HG03097 (cell line): ENCODE measurements at regions not wholly inside any gene's neighbourhood (a gene's known extent, or its start where the extent isn't known, plus 50 kb on each side); places are given as distances from the start of the nearest gene placed in this dataset.
"Not testable (repeated sequence)": the region's sequence is repeated elsewhere in the genome, so short reads cannot be mapped to it uniquely, and the experiment has no call there.

Experiments
- ATAC-seq: cut with Tn5 transposase; IDR thresholded peaks from one replicate; pipeline ENCODE4 v1.9.1; 2021; ENCODE audit not compliant: unreplicated experiment, low FRiP score

DNA sequence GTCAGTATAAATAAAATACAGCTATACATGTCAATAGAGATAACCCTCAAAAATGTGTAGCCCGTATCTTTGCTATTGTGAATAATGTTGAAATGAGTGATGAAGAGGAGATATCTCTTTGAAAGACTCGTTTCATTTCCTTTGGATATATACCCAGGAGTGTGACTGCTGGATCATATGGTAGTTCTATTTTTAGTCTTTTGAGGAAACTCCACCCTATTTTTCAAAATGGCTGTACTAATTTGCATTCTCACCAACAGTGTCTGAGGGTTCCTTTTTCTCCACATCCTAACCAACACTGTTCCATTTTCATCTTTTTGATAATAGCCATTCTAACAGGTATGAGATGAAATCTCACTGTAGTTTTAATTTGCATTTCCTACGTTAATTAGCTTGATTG, 237.5 kb upstream of the GBE1 start:
- ATAC-seq: no peak

DNA sequence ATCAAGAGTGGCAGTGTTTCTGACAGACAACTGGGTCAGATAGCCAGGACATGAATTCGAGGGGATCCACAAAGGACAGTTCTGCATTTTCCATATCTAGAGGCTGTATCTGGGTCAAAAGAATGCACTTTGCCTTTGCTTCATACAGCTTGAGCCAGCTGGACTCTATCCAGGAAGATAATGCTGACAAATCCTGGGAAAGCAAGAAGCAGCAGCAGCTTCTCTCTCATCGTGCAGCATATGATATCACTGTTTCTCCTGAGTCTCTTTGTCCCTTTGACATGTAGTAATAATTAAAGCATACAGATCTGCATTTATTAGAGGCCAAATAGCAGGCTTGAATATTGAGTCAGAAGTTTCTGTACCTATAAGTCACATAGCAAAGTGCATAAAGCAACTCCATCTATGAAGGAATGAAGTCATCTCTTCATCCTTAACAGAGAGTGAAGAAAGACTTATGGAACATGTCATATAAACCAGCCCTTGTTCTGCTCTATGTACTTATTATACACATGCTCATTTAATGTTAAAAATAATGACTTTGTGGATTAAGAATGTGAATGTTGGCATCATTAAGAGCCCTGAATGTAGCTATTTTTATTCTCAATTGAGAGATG, 236.8 kb upstream of the GBE1 start:
- no peak for ATAC-seq

DNA sequence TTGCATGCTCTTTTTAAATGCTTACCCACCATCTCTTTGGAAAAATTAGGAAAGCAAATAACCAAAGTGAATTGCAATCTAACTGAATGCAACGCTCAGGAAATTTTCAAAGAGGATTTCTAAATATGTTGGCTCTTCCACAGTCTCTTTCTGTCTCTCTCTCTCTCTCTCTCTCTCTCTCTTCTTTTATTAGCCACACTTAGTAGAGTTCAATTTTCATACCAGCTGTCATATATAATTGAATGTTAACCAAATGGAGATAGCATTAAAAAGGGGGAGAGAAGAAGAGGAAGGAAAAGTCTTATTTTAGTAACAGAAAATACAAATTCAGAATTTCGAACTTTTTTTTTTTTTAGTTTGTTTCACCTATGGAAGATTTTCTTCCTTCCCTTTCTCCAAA, 235.9 kb upstream of the GBE1 start:
- no peak for ATAC-seq

DNA sequence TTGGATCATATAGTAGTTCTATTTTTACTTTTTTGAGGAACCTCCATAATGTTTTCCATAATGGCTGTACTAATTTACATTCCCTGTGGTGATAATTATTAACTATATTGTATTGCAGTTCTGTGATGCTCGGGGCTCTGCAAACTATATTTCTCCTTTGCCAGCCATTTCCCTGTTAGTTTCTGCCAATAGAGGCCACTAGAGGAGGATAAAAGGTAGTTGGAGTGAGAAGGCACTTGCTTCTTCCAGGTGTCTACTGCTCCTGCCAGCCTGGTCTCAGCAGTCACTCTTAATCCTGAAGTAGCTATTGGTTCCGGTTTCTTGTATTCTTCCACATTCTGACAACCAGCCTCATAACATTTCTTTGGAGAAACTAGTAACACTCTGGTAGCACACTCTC, 233.9 kb upstream of the GBE1 start:
- no peak for ATAC-seq

DNA sequence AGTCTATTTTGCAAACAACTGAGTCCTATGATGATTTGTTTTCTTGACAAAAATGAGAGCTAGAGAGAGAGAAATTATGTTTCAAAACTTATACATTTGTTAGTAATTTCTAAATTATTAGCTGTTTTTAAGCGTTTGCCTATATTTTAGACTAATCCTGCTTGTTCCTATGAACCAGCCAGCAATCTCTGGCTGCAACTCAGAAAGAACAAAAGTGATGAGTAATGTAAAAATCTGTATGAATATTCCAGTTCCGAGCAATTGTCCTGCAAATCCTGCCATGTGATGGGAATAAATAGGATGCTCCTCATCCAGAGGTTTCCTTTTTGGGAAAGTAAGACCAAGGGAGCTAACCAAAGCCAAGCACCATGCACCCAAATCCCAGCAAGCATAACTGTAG, 228.3 kb upstream of the GBE1 start:
- no peak for ATAC-seq

DNA sequence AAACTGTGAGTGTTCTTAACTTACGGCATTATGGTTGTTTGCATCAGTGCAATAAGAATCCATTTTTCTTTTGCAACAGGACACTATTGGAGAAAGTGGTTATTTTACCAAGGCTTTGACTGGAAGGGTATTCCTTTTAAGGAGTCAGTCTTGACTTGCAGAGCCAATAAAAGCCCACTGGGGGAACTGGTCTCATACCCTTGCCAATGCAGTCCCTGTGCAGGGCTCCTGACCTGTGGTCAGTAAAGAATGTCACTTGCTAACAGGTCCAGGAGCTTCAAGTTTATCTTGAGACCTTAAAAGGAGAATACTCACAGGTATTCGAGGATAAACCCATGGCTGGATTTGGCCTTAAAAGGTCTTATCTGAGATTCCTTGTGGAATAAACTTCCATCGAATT, 227.8 kb upstream of the GBE1 start:
- ATAC-seq: no peak

DNA sequence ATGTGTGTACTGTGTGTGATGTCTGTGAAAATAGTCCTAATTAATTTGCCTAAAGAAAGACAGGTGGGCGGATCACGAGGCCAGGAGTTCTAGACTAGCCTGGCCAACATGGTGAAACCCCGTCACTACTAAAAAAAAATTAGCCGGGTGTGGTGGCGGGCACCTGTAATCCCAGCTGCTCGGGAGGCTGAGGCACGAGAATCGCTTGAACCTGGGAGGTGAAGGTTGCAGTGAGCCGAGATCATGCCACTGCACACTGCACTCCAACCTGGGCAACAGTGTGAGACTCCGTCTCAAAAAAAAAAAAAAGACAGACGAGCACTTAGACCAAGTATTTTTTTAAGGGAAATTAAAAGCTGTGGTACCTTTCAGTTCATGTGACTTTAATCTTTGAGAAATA, 226.0 kb upstream of the GBE1 start:
- ATAC-seq: not testable (repeated sequence)

DNA sequence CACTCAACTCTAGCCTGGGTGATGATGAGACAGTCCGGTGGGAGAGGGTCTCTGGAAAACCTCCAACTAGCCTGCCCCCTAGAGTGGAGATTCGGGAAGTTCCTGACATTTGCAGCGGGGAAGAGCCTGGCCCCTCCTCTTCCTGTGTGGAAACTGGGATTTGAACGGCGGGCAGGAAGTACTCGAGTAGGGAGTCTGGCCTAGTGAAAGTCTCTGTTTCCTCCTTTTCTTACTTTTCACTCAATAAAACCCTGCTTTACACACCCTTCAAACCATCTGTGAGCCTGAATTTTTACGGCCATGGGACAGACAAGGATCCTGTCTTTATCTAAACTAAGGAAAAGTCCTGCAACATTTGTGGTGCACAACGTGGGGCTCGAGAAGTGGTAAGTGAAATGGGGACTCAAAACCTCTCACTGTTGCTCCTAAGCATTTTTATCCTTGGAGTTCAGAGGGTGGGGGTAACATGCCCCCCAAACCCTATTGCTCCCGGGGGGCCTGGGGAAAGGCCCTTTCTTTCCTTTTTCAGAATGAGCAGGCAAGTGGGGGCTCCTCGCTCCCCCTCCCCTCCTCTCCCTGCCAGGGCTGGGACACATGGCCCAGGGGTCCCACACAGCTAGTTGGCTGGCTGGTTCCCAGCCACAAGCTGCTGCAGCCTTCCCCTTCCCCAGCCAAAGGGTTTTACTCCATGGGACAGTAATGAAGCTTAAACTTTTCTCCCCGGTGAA, 224.7 kb upstream of the GBE1 start:
- no peak for ATAC-seq

DNA sequence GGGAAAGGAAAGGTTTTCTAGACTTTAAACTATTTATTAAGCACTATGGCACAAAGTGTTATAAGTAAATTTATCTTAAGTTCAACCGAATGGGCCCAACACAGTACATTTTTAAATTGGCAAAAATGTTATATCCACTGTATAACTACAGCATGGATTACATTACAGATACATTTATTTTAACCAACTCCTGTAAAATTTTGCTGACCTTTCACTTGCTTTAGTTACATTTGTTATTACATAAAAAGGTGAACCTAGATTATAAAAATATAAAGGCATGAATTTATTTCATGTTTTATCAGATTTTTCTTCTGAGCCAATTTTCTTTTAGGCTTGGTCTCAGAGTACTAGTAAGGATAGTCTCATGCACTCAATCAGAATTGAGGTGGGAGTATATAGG, 221.9 kb upstream of the GBE1 start:
- ATAC-seq: no peak

DNA sequence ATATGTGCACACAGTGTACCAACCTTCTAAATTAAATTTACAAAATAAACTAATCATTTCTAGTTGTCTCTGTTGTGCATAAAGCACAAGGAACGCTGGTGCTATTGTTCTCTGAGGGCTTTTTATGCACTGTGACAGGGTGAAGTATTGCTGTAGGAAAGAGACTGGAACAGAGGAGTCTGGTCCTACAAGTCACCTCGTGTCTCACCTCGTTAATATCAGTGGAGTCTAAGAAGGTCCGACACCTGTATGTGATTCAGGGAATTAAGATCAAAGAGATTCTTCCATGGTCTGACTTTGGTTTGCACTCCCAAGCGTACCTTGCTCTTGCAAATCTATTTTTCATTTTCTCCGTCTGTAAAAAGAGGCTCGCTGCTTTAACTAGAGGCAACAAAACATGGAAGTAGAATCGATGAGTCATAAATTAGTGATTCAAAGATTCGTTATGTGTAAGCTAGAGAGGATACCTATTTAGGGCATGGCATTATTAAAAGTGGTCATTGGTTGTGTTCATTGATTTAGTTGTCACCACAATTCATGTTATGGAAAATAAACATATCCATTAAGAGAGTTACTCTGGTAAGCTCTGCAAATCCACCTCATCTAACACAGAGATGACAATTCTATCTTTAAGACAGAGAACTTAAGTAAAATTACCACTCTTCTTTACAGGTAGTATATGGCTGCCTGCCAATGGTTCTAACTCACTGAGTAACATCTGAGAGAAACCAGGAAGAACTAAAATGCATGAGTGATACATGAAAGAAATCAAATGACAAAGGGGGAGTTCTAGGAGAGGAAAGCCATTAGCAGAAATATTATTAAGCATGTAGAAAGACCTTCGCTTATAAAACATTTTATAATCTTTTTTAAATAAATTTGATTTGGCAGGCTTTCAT, 219.4 kb upstream of the GBE1 start:
- ATAC-seq: no peak

DNA sequence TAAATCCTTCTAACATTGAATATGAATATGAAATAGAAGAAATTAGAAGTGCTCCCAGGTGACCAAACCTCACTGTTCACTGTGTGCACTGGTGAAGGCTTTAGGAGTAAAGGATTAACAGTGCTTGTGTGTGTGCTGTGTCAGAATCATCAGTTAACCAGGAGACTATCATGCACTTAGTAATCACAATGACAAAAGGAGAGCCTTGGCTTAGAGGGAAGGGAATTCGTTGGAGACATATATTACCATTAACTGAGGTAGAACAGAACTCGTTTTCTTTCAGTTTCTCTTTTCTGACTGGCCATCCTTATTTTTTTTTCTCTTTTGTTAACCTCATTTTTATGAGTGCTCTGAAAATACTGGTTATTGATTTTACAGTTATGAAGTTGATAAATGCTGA, 213.3 kb upstream of the GBE1 start:
- ATAC-seq: no peak

DNA sequence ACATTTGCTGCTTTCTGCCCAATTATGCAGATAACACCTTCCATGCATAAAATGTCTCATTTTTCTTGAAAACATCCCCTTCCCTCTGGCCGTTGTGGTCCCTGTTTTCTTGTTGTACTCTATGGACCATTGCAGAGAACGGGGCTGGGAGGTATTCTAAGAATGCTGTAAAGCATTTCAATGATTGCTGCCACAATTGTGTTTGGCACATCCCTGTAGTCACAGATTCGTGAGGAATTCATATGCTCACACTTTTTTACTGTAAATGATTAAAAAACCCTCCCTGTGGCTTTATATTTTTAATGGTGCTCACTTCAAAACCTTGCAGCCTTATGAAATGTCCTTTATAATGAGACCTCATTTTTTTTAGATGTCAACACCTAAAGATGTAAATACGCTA, 207.2 kb upstream of the GBE1 start:
- no peak for ATAC-seq

DNA sequence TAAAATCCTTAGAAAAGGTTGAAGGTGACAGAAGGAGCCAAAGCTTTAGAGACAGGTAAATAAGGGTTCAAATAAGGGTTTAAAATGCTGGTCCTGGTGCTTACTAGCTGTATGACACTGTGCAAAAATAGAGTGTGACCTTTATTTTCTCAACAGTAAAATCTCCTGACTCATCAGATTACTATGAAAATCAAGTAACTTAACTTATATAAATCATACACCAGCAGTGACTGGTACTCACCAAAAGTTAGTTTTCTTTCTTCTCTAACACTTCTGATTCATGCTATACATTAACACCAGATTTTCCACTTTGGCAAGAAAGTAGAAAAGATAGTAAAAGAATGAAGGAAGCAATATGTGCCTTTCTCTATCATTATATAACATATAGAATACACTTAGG, 205.9 kb upstream of the GBE1 start:
- no peak for ATAC-seq

DNA sequence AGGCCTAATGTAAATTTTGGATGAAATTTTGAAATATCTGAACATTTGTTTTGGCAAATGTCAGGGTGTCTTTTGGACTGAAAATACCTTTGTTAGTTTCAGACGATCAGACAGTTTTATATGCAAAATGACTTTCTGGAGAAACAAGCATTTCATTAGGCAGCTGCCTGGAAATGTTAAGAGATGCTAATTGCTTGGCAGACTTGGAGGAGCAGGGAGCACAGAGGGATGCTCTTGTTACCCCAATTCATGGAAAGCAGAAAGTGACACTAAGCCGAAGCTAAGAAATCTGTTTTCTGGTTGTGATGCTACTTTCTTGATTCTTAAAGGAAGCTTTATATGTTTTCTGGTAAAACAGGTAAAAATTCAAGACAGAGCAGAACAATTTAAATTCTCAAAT, 204.3 kb upstream of the GBE1 start:
- no peak for ATAC-seq

DNA sequence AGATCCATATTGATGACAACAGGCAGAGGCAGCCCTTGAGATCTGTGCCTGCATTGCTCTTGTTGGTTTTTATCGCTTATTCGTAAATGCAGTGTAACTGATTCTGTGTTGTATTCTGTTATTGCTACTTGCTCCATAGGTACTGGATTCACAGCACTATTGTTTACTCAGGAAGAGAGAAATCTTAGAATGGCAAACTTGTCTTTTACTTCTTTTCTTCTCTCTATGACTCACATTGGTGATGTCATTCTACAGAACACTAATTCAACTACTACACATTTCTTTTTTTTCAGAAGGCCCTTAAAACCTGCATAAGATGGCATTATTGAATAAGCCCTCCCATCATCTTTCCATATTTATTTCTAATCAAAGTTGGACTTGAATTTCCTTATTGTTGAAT, 201.0 kb upstream of the GBE1 start:
- no peak for ATAC-seq

DNA sequence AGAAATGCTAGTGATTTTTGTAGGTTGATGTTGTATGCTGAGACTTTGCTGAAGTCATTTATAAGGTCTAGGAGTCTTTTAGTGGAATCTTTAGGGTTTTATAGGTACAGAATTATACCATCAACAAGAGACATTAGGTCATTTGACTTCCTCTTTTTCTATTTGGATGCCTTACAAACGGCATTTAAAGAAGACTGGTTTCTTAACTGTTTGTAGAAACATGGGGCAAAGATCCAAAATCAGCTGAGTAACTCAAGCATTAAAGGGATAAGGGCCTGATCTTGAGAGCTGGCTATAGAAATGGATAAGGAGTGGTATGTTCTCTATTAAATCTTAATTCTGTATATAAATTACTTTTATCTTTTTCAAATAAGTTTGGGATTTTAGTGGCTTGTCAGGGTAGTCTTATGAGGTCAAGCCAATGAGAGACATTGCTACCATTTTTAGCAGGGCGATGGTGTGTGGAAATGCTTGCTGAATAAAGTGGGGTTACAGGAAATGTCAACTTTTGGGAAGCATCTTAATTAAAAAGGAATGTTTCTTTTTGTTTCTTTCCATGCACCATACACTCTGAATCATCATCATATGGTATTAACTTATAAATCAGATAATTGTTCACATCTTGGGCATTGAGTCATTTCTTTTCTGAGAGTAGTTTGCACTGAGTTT, 197.7 kb upstream of the GBE1 start:
- ATAC-seq: no peak

DNA sequence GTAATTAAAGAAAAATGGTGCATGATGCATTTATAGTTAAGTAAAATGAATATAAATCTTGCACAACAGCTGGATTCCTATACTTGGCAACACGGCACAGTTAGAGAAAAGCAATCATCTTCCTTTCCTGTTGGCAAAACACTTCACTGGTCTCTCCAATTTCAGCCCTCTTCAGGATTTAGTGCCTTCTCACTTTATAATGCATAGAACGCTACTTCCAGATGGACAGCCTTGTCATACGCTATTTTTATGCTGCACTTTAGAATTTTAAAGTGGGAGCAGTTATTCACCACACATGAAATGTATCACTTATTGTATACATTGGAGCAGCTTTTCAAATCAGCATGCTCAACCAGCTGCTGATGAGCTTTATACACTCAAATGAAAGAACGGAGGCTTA, 194.4 kb upstream of the GBE1 start:
- no peak for ATAC-seq

DNA sequence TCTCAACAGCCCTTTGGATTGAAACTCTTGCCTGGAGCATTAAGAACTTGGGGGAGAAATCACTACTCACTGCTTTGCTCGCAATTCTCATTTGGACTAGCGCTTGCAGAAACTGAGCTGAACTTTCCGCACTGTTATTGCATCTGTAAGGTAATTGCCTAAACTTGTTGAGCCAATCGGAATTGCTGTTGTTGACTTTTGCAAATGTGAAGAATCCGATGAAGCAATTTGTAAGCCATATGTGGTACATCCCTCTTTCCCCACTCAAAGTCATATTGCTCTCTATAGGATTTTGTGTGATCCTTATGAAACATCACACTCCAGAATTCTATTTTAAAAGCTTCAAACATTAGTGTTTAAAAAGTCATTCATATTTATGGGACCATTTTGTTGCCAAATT, 191.7 kb upstream of the GBE1 start:
- ATAC-seq: no peak

DNA sequence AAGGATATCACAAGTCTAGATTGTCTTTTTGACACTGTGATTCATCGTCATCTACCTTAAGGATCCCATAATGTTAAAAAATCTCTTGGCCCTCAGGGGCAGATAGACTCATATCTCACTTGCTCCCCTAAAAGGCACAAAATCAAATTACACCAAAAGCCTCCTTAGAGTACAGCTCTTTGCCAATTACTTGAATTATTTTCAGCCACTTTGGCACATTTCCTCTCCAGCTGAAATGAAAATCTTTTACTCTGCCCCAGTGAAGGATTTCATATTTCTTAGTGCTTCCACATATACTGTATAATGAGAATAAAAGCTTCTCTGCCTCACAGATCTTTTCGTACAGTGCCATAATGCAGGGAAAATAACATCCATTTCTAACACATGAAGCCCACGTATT, 190.7 kb upstream of the GBE1 start:
- ATAC-seq: no peak

DNA sequence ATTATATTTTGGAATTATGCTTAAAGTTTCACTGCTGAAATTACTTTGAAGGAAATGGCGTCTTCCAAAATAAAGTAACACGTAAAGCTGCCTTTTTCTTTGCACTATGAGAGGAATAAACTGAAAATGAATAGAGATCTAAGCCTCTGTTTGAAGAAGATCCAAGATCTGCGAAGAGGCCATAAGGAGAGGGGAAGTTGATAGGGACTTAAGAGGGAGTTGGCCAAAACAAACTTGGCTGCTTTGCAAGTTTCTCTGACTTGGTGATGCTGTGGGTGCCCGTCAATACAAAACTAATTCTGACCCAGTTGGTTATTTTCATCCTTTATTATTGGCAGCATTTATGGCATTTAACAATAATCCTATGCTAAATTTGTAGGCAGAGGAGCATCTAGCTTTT, 190.2 kb upstream of the GBE1 start:
- no peak for ATAC-seq

DNA sequence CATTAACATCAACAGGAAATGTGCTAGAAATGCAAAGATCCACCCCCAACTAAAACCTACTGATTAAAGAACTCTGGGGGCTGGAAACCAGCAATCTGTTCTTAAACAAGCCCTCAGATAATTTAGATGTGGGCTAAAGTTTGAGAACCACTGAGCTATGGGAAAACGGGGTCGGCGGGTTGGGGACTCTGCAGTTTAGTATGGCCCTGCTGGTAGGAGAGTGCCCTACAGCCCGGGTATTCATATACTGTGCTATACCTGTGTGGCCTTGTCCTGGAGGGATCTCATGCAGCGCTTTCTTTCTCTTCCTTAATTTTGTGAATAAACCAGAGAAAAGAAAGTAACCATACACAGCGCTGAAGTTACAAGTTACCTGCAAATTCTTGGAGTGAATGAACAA, 189.7 kb upstream of the GBE1 start:
- ATAC-seq: no peak
